GM18498 (cell line): ENCODE measurements at regions not wholly inside any gene's neighbourhood (a gene's known extent, or its start where the extent isn't known, plus 50 kb on each side); places are given as distances from the start of the nearest gene placed in this dataset.
"Not testable (repeated sequence)": the region's sequence is repeated elsewhere in the genome, so short reads cannot be mapped to it uniquely, and the experiment has no call there.

Experiments used
- ATAC-seq: cut with Tn5 transposase; IDR thresholded peaks from one replicate; pipeline ENCODE4 v1.9.1; 2021; ENCODE audit warnings: mild to moderate bottlenecking, moderate library complexity; ENCODE audit not compliant: unreplicated experiment

- ATAC-seq, result no peak
Measured at GRCh38 chr10:8375137-8375536, 320.6 kb downstream of the GATA3 start.

DNA sequence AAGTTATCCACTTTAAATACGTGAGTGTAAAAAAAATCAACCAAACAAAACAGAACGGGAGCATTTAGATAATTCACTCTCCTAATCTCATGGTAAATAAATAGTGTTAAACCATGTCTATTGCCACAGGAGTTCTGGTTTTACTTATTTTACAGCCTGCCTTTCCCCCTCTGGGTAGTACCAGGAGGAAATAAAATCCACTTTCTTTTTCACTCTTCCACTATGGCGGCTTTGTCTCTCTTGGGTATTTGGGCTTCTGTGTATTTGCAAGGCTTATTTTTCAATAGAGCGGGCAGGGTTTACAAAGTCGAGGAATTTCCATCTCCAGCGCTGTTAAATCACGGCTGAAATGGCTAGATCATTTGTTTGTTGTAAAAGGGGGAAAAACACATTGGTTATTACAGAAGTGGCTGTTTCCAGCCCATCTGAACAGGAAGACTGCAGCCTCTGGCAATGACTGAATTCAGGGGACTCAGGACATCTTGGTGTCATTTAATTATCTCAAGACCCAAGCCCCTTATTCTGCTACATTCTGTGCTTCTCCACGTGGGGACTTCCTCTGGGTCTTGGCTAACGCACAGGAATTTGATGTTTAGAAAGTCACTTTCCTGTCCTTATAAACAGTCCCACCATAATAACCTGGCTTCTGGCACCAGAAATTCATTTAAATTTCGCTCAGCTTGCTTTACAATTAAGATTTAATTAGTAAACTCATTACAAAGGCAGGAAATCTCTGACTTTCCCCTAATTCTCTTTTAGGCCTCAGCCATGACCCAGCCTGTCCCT lies 323.9 kb downstream of the GATA3 start:
- no peak for ATAC-seq

DNA sequence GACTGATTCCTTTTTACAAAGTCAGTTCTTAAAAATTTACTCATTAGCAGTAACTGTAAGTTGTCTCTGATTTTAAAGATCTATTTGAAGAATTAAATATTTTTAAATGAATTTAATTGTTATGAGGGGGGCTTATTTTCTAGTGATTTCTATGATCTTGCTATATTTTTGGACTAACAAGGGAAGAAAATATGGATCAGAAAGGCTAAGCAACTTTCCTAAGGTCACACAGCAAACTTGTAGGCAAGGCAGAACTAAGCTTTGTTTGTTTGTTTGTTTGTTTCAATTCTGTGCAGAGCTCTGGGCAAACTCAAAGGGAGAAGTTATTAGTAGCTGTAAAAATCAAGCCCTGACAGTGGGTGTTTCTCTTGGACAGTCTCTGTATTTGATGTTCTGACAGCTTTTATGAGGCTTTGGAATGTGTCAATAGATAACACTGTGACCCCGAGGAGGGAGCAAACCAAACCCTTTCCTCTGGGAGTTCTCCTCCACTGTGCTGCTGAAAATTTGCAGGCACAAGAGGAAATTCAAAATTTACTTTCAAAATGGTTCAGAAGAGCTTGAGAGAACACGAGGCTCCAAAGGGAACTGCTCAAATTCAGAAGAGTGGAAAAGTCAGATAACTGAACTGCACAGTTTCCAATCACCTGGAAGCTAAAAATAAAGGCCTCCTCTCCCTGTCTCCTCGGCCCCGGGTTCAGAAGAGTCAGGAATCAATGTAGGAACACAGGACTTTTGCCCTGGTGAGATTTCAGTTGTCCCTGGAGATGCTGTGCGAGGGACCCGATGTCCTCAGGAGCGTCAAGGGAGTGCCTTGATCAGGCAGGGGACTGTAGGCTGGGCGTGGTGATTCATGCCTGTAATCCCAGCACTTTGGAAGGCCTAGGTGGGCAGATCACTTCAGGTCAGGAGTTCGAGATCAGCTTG lies 325.7 kb downstream of the GATA3 start:
- ATAC-seq, result no peak

DNA sequence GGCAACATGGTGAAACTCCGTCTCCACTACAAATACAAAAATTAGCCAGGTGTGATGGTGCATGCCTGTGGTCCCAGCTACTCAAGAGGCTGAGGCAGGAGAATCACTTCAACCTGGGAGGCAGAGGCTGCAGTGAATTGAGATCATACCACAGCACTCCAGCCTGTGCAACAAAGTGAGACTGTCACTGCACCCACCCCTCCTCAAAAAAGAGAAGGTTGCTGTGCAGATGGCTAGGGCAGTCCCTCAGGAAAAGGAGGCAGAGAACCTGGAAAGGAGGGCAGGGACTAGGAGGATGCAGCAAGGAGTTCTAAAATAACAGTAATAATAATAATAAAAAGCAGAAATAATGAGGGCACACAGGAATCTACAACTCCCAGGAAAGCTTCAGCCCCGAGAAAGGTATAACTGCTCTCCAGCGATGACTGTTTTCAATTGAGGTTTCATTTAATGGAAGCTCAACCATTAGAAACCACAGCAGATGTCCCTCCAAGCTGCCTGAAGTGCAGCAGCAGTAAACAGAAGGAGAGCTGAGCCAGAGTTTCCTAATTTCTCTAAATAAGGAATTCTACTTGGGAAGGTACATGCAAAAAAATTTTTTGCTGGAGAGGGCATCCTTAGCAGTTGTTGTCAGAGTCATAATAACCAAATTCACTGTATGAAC lies 326.5 kb downstream of the GATA3 start:
- no peak for ATAC-seq

- ATAC-seq, result no peak
Measured at GRCh38 chr10:8386781-8387180, 332.3 kb downstream of the GATA3 start.

DNA sequence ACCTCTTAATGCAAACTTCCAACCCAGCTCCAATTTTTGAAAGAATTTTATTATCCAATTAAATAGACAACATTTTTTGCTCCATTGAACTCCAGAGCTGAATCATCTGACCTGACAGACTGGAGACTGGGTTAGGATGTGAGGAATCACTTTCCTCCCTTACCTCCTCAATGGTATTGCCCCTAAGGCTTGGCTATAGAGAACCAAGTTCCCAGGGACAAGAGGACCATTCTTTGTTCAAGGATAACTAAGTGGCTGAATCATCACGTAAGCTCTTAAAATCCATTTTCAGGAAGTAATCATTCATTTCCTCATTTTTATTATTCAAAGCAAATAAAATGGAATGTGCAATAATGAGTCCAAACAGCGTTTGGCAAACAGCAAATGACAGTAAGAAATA lies 335.1 kb downstream of the GATA3 start:
- ATAC-seq, result no peak

DNA sequence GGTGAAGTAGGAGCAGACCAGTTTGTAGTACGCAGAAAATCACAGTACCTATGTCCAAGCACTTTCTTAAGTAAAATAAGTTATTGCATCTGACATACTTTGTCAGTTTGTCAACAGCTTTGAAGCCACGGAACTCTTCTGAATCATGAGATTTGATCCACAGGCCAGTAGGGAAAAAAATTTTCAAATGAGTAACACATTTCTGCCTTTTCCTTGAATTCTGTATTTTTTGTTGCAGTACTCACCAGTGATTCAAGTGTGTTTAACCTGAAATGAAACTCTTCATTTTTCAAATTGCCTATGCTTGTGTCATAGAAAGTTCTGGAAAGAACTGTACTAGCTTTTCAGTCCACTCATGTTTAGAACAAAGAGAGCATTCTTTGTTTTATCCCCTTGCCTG lies 337.7 kb downstream of the GATA3 start:
- no peak for ATAC-seq

DNA sequence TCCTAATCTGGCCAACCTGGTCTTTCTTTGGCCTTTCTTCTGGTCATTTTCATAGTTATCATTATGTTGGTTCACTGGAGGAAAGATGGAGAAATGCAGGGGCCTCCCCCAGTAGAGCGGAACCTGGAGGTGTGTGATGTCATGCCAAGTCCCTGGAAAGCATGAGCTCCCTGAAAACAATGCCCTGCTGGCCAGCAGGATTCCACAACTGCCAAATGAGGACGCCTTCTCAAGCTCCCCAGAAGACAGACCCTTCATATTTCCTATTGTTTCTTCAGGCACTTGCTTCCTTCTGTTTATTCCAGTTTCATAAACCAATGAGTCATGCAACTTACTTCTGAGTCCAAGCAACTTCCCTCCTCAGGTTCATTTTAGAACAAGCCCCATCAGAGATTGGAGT lies 339.0 kb downstream of the GATA3 start:
- ATAC-seq, result no peak

- no peak for ATAC-seq
Measured at GRCh38 chr10:8396675-8397074, 342.2 kb downstream of the GATA3 start.

DNA sequence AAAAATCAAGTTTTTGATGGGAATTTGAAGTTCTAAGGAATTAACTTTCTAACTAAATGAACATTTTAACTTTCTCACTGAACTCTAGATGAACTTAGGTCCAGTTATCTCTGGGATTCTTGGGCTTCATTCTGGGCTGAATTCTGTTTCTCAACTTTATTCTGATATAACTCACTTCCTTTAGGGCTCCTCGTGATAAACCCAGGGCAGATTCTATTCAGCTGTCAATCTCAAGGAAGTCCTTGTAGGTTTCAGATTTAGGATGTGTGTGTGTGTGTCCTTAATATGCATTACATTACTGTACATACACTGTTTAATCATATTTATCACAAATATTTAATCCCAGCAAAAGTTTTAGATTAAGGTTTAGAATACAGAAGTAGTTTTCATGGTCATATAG lies 344.3 kb downstream of the GATA3 start:
- ATAC-seq, result no peak

DNA sequence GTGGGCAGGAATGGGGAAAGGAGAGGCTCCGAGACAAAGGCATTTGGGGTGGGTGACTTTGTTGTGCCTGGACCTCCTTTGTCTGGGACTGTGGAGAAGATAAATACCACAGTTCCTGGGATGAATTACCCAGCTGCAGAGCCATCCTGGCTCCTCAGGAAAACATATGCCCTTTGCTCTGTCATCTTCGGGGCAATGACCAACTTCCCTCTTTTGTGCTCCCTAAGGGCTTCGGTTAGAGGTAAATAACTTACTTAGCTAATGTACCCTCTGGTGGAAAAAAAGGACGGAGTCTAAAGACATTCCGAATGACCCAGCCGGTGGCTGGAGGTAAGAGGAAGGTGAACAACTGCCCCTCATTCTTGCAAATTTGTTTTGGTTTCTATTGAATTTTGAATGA lies 345.7 kb downstream of the GATA3 start:
- ATAC-seq, result no peak

- no peak for ATAC-seq
Measured at GRCh38 chr10:8400892-8401291, 346.4 kb downstream of the GATA3 start.

DNA sequence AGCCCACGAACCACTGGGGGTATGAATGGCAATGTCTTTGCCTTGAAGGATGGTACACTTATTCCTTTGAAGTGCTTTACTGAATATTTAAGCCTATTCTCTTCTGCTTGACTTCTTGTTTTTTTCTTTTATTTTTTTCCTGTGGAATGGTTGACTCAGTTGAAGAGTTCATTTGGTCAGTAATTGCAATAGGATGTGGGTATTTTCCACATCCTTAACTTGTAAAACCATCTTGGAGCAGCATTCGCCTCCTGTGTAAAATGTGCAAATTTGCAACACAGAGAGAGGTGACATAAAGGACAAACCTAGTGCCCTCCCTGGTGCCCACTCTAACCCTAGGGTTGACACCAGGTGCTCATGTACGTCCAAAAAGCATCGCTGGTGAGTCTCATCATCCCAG lies 347.0 kb downstream of the GATA3 start:
- no peak for ATAC-seq

GRCh38 chr10:8402576-8402975 lies 348.1 kb downstream of the GATA3 start:
- no peak for ATAC-seq

- ATAC-seq, result no peak
Measured at GRCh38 chr10:8403711-8404371, 349.4 kb downstream of the GATA3 start.

DNA sequence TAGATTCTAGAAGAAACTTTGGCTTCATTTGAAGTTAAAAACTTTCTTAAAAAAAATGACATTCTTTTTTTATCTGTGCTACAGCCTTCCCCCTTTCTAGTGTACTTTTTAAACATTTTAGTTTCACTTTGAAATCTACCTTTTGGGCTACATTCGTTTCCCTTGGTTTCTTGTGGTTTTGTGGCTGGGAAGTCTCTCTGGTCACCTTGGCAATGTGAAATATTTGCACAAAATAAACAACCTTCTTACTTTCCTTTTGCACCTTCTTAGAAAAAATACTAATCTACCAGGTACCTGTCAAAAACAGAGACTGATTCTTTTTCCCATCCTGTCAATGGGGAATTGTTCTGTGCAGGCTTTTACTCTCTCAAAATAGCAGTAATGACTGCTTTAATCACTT lies 350.2 kb downstream of the GATA3 start:
- ATAC-seq, result peak; percentile 79

- ATAC-seq, result no peak
Measured at GRCh38 chr10:8405596-8405995, 351.1 kb downstream of the GATA3 start.

GRCh38 chr10:8407501-8408021 lies 353.1 kb downstream of the GATA3 start:
- ATAC-seq, result no peak

DNA sequence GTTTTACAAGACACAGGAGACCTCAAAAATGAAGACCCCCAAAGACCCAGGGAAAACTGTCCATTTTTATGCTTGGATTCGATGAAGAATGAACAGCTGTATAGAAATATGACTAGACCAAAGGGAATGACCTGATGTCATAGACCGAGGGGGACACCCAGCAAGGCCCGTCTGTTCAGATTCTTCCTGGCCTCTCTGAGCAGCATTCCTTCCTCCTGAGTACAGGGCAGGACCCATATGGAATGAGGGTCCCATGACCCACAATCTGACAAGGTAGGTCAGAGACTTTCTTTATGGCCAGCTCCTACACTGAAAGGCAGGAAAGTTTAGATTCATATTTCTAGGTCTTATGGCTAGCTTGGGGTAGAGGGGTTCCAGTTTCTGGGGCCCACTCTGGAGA lies 356.0 kb downstream of the GATA3 start:
- no peak for ATAC-seq

DNA sequence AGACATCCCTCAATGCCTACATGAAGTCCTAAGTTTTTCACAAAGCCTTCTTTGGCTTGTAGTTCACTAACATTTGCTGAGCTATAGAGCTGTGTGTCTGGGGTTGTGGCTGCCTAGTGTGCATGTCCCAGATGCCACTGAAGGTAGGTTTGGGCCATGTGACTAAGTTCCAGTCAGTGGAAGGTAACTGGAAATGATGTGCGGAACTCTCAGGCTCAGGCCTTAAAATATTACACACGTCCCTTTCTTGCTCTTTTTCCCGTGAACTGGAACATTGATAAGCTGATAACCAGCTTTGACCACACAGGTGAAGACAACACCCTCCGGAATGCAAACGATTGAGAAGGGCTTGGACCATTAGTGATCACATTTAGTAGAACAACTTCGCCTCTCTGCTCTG lies 358.1 kb downstream of the GATA3 start:
- ATAC-seq, result no peak

GRCh38 chr10:8415029-8415428 lies 360.5 kb downstream of the GATA3 start:
- ATAC-seq, result not testable (repeated sequence)
